Thyroid gland (tissue), 4 donors: ENCODE measurements at regions not wholly inside any gene's neighbourhood (a gene's known extent, or its start where the extent isn't known, plus 50 kb on each side); places are given as distances from the start of the nearest gene placed in this dataset.

Experiments used
- POLR2A ChIP-seq, 2 donors: fragments of 450-650 bp; IDR thresholded peaks; one replicate each; pipeline ENCODE4 v1.6.1; 2017; ENCODE audit warnings: antibody characterized with exemption in 2 of 2, mild to moderate bottlenecking in 2 of 2, moderate library complexity in 1 of 2
- TF ChIP-seq, protein P1 (sequence below), 6 experiments: fragments of 200-600 bp in 3 of 6; fragments of 450-650 bp in 3 of 6; sonication (generic) in 3 of 6; IDR thresholded peaks; one replicate each; pipeline ENCODE4 v1.5.1; 2016 to 2019; ENCODE audit warnings: antibody characterized with exemption in 6 of 6, mild to moderate bottlenecking in 2 of 6, inconsistent platforms in 1 of 6, moderate library complexity in 1 of 6

DNA sequence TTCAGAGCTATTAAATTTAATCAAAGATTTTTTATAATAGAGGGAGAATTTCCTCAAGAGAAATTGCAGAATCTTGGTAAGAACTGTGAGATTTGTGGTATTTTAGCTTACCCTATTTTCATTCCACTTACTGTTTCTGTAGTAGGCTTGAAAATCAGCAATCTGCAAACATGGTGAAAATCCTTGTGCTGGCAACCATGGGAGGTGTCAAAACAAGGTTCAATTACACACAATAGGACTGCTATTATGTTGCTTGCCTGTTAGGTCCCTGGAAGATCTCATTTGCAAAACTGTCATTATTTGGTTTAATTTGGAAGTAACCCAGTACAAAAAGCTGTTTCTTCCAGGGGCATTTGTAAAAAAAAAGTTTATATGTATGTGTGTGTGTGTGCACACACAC, 662.8 kb upstream of the SLITRK6 start:
- TF ChIP-seq, protein P1, sequence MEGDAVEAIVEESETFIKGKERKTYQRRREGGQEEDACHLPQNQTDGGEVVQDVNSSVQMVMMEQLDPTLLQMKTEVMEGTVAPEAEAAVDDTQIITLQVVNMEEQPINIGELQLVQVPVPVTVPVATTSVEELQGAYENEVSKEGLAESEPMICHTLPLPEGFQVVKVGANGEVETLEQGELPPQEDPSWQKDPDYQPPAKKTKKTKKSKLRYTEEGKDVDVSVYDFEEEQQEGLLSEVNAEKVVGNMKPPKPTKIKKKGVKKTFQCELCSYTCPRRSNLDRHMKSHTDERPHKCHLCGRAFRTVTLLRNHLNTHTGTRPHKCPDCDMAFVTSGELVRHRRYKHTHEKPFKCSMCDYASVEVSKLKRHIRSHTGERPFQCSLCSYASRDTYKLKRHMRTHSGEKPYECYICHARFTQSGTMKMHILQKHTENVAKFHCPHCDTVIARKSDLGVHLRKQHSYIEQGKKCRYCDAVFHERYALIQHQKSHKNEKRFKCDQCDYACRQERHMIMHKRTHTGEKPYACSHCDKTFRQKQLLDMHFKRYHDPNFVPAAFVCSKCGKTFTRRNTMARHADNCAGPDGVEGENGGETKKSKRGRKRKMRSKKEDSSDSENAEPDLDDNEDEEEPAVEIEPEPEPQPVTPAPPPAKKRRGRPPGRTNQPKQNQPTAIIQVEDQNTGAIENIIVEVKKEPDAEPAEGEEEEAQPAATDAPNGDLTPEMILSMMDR (IDR thresholded peaks at IDR 0.05), result no peak
- no peak for TF ChIP-seq POLR2A (IDR thresholded peaks at IDR 0.05)
